Esophagus squamous epithelium (tissue), 5 donors: ENCODE measurements at regions not wholly inside any gene's neighbourhood (a gene's known extent, or its start where the extent isn't known, plus 50 kb on each side); places are given as distances from the start of the nearest gene placed in this dataset.
"Not testable (repeated sequence)": the region's sequence is repeated elsewhere in the genome, so short reads cannot be mapped to it uniquely, and the experiment has no call there.

Experiments
- DNase-seq: peaks from one replicate; lab custom pipeline; 2025; lab: John Stamatoyannopoulos, UW
- H3K27ac ChIP-seq, 4 donors: fragments of 200-600 bp; sonication (generic); one replicate each; pipeline ENCODE4 v1.5.1; 2016 to 2019; ENCODE audit warnings: mild to moderate bottlenecking in 1 of 4
- H3K27me3 ChIP-seq, 4 donors: fragments of 200-600 bp; sonication (generic); 1 replicate in 3 of 4; 2 replicates in 1 of 4; pipeline versions ENCODE4 v1.5.1 to v1.6.0; 2017 to 2021; ENCODE audit warnings: antibody characterized with exemption in 1 of 4
- H3K36me3 ChIP-seq, 3 donors: fragments of 200-600 bp; sonication (generic); one replicate each; pipeline ENCODE4 v1.5.1; 2016 to 2019
- H3K4me1 ChIP-seq, 3 donors: fragments of 200-600 bp; sonication (generic); one replicate each; pipeline ENCODE4 v1.5.1; 2017 to 2019
- H3K4me3 ChIP-seq, 4 donors: fragments of 200-600 bp; sonication (generic); 1 replicate in 3 of 4; 2 replicates in 1 of 4; pipeline ENCODE4 v1.5.1; 2016 to 2019; ENCODE audit warnings: mild to moderate bottlenecking in 2 of 4, moderate library complexity in 1 of 4
- H3K9me3 ChIP-seq, 3 donors: fragments of 200-600 bp; sonication (generic); one replicate each; pipeline ENCODE4 v1.5.1; 2016 to 2019
- CTCF ChIP-seq, 6 experiments: fragments of 450-650 bp in 4 of 6; fragments of 200-600 bp in 2 of 6; sonication (generic) in 2 of 6; IDR thresholded peaks; one replicate each; pipeline ENCODE4 v1.5.1; 2016 to 2019; ENCODE audit warnings: antibody characterized with exemption in 6 of 6, mild to moderate bottlenecking in 4 of 6, moderate library complexity in 4 of 6
- POLR2A ChIP-seq, 4 donors: fragments of 450-650 bp; IDR thresholded peaks; one replicate each; pipeline ENCODE4 v1.6.1; 2017; ENCODE audit warnings: antibody characterized with exemption in 4 of 4, mild to moderate bottlenecking in 4 of 4, moderate library complexity in 3 of 4
- WGBS, 2 donors: methylation state at CpG; one replicate each; pipeline ENCODE4 v1.1.5; 2018; 5-methylcytosine and 5-hydroxymethylcytosine counted together
- intact Hi-C: fragments of 100-400 bp; cut with DNase I; formaldehyde crosslinking; loops from one replicate; pipeline ENCODE4 v1.15.0; 2022
- donor health status: DM: yes; HTN: yes; CAD: no.

- Histone ChIP-seq H3K9me3 (peaks cover 0 to 5% (median 0%) of the 10 kb centered on the region in 3 donors), H3K4me3 (no peak overlapping the region), H3K27me3 (no peaks in the 10 kb centered on the region), H3K27ac (peak overlapping the region; percentile 79 to 91 (median 88)), H3K4me1 (peaks cover 27 to 59% (median 40%) of the 10 kb centered on the region in 3 donors), H3K36me3 (no peaks in the 10 kb centered on the region)
- intact Hi-C loops, result no loop called here
- no peak for DNase-seq
- TF ChIP-seq POLR2A (IDR thresholded peaks at IDR 0.05), result no peak
- no peak for TF ChIP-seq CTCF (IDR thresholded peaks at IDR 0.05)
- 38 to 64% methylated on average over 4 to 11 of the region's 13 CpGs for WGBS, 2 donors
Measured at GRCh38 chr3:194870394-194871110, 184.9 kb downstream of the FAM43A start.

- TF ChIP-seq POLR2A (IDR thresholded peaks at IDR 0.05) (no peak), CTCF (IDR thresholded peaks at IDR 0.05) (no peak)
- no peak overlapping the region for H3K4me3 ChIP-seq
- no peaks in the 10 kb centered on the region for H3K27me3 ChIP-seq
- H3K36me3 ChIP-seq, result no peaks in the 10 kb centered on the region
- 34 to 38% methylated on average over 2 of the region's 13 CpGs for WGBS, 2 donors
- H3K27ac ChIP-seq, result peak overlapping the region; percentile 79 to 91 (median 88)
- H3K9me3 ChIP-seq, result peaks cover 0 to 5% (median 0%) of the 10 kb centered on the region in 3 donors
- H3K4me1 ChIP-seq, result peaks cover 27 to 62% (median 40%) of the 10 kb centered on the region in 3 donors
- DNase-seq, result no peak
- intact Hi-C loops, result no loop called here
Measured at GRCh38 chr3:194871143-194871863, 185.6 kb downstream of the FAM43A start.

GRCh38 chr3:194871864-194872668, 186.4 kb downstream of the FAM43A start:
- Histone ChIP-seq H3K27me3 (no peaks in the 10 kb centered on the region), H3K4me1 (peaks cover 27 to 57% (median 36%) of the 10 kb centered on the region in 3 donors), H3K9me3 (peaks cover 0 to 5% (median 0%) of the 10 kb centered on the region in 3 donors), H3K4me3 (no peak overlapping the region), H3K36me3 (no peaks in the 10 kb centered on the region), H3K27ac (peak overlapping the region; percentile 79 to 91 (median 88))
- 47 to 51% methylated on average over 14 of the region's 14 CpGs for WGBS, 2 donors
- intact Hi-C loops, result no loop called here
- TF ChIP-seq CTCF (IDR thresholded peaks at IDR 0.05), result no peak
- TF ChIP-seq POLR2A (IDR thresholded peaks at IDR 0.05), result no peak
- no peak for DNase-seq

- H3K4me3 ChIP-seq, result no peak overlapping the region
- WGBS, 2 donors, result 16 to 32% methylated on average over 2 of the region's 2 CpGs
- intact Hi-C loops, result no loop called here
- TF ChIP-seq POLR2A (IDR thresholded peaks at IDR 0.05), result no peak
- TF ChIP-seq CTCF (IDR thresholded peaks at IDR 0.05), result no peak
- H3K36me3 ChIP-seq, result no peaks in the 10 kb centered on the region
- H3K4me1 ChIP-seq, result peaks cover 27 to 57% (median 31%) of the 10 kb centered on the region in 3 donors
- H3K27me3 ChIP-seq, result no peaks in the 10 kb centered on the region
- peak overlapping the region; percentile 79 to 91 (median 88) for H3K27ac ChIP-seq
- no peak for DNase-seq
- peaks cover 0 to 5% (median 0%) of the 10 kb centered on the region in 3 donors for H3K9me3 ChIP-seq
Measured at GRCh38 chr3:194872669-194872977, 186.9 kb downstream of the FAM43A start.

GRCh38 chr3:194873474-194873873, 187.8 kb downstream of the FAM43A start:
- DNase-seq, H3K4me3 ChIP-seq, H3K27me3 ChIP-seq, H3K9me3 ChIP-seq, intact Hi-C loops, H3K36me3 ChIP-seq, H3K27ac ChIP-seq: not testable (repeated sequence)
- 91 to 95% methylated on average over 10 of the region's 10 CpGs for WGBS, 2 donors
- peaks cover 27 to 54% (median 30%) of the 10 kb centered on the region in 3 donors for H3K4me1 ChIP-seq
